GM19455 (cell line): ENCODE measurements at regions not wholly inside any gene's neighbourhood (a gene's known extent, or its start where the extent isn't known, plus 50 kb on each side); places are given as distances from the start of the nearest gene placed in this dataset.
A peak's percentile ranks its signal among the peaks of the same experiment; 100 is the strongest.
"Not testable (repeated sequence)": the region's sequence is repeated elsewhere in the genome, so short reads cannot be mapped to it uniquely, and the experiment has no call there.

ENCODE experiments used
- ATAC-seq: cut with Tn5 transposase; IDR thresholded peaks from one replicate; pipeline ENCODE4 v1.9.1; 2021; ENCODE audit not compliant: unreplicated experiment

GRCh38 chr10:26355241-26355640 lies 82.9 kb upstream of the APBB1IP start:
- no peak for ATAC-seq

DNA sequence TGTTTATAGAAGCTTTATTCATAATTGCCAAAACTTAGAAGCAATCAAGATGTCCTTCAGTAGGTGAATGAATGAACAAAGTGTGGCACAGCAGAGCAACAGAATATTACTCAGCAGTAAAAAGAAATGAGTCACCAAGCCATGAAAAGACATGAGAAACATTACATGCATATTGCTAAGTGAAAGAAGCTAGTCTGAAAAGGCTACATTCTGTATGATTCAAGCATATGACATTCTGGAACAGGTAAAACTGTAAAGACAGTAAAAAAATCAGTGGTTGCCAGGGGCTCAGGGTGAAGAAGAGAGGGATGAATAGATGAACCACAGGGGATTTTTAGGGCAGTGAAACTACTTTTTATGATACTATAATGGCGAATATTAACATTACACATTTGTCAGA lies 80.9 kb upstream of the APBB1IP start:
- ATAC-seq, result peak; percentile 65

GRCh38 chr10:26358071-26358470 lies 80.1 kb upstream of the APBB1IP start:
- no peak for ATAC-seq

- ATAC-seq, result no peak
Measured at GRCh38 chr10:26359670-26360069, 78.5 kb upstream of the APBB1IP start.

- ATAC-seq, result no peak
Measured at GRCh38 chr10:26361351-26361750, 76.8 kb upstream of the APBB1IP start.

DNA sequence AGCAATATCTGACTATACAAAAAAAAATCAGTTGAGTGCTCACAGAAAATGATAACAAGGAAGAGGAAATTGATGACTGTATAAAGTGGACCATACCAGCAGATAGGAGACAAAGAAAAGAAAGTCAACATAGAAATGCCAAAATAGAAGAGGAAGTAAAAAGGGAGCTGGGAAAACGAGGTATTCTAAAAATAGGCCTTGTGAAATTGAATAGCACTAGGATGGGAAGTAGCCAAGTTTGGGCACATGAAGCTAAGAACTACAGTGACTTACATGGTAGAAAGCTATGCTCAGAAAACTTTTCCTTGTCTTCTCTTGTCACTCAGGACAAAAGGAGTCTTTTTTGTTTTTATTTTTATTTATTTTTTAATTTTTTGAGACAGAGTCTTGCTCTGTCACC lies 76.2 kb upstream of the APBB1IP start:
- no peak for ATAC-seq

GRCh38 chr10:26365681-26366358 lies 72.3 kb upstream of the APBB1IP start:
- no peak for ATAC-seq

- not testable (repeated sequence) for ATAC-seq
Measured at GRCh38 chr10:26367035-26367434, 71.1 kb upstream of the APBB1IP start.

GRCh38 chr10:26367771-26368170 lies 70.4 kb upstream of the APBB1IP start:
- no peak for ATAC-seq

GRCh38 chr10:26368463-26368862 lies 69.7 kb upstream of the APBB1IP start:
- no peak for ATAC-seq

GRCh38 chr10:26372513-26373354 lies 65.4 kb upstream of the APBB1IP start:
- ATAC-seq, result peak; percentile 78

DNA sequence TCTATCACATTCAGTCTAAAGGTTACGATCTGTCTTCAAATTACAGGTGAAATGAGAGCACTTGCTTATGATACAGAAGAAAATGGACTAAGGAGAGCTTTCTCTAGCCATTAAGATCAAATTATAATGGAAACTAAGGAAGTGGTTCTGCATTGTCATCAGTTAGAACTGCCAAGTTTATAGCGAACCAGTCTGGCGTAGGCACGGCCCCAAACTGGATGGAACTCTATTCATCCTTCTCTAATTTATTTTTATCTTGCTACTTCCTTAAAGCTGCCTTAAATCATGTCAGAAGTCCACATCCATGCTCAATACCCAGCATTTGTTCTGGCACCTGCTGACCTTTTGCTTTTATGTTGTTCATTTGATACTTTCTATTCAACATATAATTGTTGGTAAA lies 63.7 kb upstream of the APBB1IP start:
- no peak for ATAC-seq

DNA sequence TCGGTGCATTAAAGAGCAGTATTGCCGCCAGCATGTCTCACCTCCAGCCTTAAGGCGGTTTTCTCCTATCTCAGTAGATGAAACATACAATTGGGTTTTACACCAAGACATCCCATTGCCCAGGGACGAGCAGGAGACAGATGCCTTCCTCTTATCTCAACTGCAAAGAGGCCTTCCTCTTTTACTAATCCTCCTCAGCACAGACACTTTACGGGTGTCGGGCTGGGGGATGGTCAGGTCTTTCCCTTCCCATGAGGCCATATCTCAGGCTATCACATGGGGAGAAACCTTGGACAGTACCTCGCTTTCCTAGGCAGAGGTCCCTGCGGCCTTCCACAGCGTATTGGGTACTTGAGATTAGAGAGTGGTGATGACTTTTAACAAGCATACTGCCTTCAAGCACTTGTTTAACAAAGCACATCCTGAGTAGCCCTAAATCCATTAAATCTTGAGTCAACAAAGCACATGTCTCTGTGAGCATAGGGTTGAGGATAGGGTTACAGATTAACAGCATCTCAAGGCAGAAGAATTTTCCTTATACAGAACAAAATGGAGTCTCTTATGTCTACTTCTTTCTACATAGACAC lies 60.8 kb upstream of the APBB1IP start:
- ATAC-seq, result not testable (repeated sequence)

DNA sequence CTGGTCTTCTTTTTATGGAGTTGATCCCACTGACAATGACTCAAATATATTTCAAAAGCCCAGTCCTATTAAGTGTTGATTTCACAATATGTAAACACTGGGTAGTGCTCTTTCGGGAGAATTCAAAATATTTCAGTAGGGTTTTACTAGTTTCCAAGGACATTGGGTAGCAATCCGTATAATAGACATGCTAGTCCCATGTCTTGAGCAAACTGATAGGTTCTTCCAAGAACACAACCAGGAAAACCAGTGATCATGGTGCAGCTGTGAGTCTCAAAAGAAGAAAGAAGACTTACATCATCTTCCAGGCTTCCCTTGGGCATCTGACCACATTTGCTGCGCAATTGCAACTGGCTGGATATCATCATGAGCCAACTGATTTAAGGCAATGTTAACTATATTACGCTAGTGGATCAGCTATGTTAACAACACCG lies 59.3 kb upstream of the APBB1IP start:
- ATAC-seq, result no peak

DNA sequence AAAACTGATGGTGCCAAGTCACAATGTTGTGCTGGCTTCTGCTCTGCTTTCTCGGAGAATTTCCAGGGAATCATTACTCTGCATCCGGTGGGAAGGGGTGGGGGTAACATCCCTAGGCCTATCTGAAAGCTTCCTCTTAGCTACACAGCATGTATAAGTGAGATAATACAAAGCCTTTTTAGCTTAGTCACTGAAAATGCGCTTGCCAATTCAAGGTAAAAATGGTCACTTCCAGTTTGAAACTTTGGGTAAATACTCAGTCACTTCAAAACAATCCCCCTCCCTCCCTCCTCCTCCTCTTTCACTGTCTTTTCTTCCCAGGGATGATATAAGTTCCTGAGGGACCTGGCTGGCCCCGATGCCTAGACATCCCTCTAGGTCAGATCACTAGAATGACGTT lies 57.3 kb upstream of the APBB1IP start:
- no peak for ATAC-seq

DNA sequence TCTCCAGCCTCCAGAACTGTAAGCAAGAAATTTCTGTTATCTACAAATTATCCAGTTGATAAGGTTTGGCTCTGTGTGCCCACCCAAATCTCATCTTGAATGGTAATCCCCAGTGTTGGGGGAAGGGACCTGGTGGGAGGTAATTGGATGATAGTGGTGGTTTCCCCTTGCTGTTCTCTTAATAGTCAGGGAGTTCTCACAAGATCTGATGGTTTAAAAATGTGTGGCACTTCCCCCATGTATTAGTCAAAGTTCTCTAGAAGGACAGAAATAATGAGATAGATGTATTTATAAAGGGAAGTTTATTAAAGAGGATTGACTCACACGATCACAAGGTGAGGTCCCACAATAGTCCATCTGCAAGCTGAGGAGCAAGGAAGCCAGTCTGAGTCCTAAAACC lies 56.2 kb upstream of the APBB1IP start:
- ATAC-seq, result no peak

- ATAC-seq, result no peak
Measured at GRCh38 chr10:26384600-26384999, 53.5 kb upstream of the APBB1IP start.

GRCh38 chr10:26385443-26385842 lies 52.7 kb upstream of the APBB1IP start:
- ATAC-seq, result no peak

DNA sequence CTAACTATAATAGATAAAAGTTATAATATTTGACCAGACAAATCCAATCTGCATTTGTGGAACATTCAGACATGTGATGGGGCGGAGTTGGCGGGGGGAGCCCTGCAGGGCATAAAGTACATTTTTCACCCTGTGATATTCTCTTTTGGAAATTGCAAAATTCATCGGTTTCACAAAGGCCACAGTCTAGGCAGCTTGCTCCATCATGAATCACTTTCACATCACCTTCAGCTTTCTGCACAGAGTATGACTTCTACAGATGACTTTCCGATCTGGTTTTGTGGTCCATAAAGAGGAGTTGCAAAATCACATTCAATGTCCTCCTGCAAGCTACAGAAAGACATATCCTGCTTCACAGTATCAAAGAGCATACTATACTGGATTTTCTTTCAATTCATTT lies 51.4 kb upstream of the APBB1IP start:
- ATAC-seq, result no peak
